HG03571 (cell line): ENCODE measurements at regions not wholly inside any gene's neighbourhood (a gene's known extent, or its start where the extent isn't known, plus 50 kb on each side); places are given as distances from the start of the nearest gene placed in this dataset.

ENCODE experiments used
- ATAC-seq: cut with Tn5 transposase; IDR thresholded peaks from one replicate; pipeline ENCODE4 v1.9.1; 2021; ENCODE audit not compliant: unreplicated experiment

- ATAC-seq, result no peak
Measured at GRCh38 chr13:80599765-80600164, 258.8 kb upstream of the SPRY2 start.

GRCh38 chr13:80598189-80598588 lies 257.3 kb upstream of the SPRY2 start:
- no peak for ATAC-seq

- ATAC-seq, result no peak
Measured at GRCh38 chr13:80591976-80592740, 251.2 kb upstream of the SPRY2 start.

GRCh38 chr13:80590551-80590950 lies 249.6 kb upstream of the SPRY2 start:
- no peak for ATAC-seq

- no peak for ATAC-seq
Measured at GRCh38 chr13:80586356-80586755, 245.4 kb upstream of the SPRY2 start.

- no peak for ATAC-seq
Measured at GRCh38 chr13:80585531-80585930, 244.6 kb upstream of the SPRY2 start.

GRCh38 chr13:80584785-80585184 lies 243.9 kb upstream of the SPRY2 start:
- ATAC-seq, result no peak

GRCh38 chr13:80584306-80584705 lies 243.4 kb upstream of the SPRY2 start:
- no peak for ATAC-seq

- ATAC-seq, result no peak
Measured at GRCh38 chr13:80577926-80578670, 237.2 kb upstream of the SPRY2 start.

GRCh38 chr13:80577285-80577684 lies 236.4 kb upstream of the SPRY2 start:
- ATAC-seq, result no peak

GRCh38 chr13:80574113-80574850 lies 233.4 kb upstream of the SPRY2 start:
- no peak for ATAC-seq

- ATAC-seq, result no peak
Measured at GRCh38 chr13:80572923-80573316, 232.0 kb upstream of the SPRY2 start.

GRCh38 chr13:80572308-80572922 lies 231.5 kb upstream of the SPRY2 start:
- ATAC-seq, result no peak

- ATAC-seq, result no peak
Measured at GRCh38 chr13:80571346-80572307, 230.7 kb upstream of the SPRY2 start.

- no peak for ATAC-seq
Measured at GRCh38 chr13:80563439-80563838, 222.5 kb upstream of the SPRY2 start.

- ATAC-seq, result no peak
Measured at GRCh38 chr13:80562433-80563156, 221.7 kb upstream of the SPRY2 start.

- ATAC-seq, result no peak
Measured at GRCh38 chr13:80560609-80561008, 219.7 kb upstream of the SPRY2 start.

GRCh38 chr13:80559944-80560343 lies 219.0 kb upstream of the SPRY2 start:
- no peak for ATAC-seq

- ATAC-seq, result no peak
Measured at GRCh38 chr13:80558074-80558473, 217.1 kb upstream of the SPRY2 start.
